ENCODE measurements at regions not wholly inside any gene's neighbourhood (a gene's known extent, or its start where the extent isn't known, plus 50 kb on each side); places are given as distances from the start of the nearest gene placed in this dataset.

DNA sequence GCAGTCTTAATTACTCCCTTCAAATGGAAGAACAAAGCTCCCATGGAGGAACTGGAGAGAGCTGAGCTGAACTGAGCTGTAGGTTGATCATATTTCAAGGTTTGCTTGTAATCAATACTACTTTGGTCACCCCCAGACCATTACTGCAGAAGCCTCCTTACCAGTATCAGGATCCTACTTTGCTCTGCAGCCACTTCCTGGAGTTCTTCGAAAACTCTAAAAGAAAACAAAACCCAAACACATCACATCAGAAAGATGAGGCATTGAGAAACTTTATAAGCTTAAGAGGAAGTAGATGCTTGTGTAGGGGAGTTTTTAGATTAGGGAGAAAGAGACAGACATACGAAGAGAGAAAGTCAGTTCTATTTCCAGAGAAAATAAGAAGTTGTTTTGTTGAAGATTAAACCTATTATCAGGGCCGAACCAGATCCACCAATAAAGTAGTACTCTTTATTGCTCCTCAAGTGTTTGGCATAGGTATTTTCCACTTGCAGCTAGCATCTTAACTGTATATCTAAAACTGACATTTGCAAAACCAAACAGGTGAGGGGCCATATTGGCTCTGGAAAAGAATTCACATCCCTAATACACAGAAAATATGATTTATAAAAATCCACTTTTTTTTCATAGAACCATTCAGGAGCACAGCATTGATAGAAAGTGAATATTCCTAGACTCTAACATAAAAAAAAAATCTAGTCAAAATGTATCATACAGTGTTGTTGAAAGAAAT, 166.9 kb upstream of the KLF7 start (continued):
- TF ChIP-seq SMAD1 (IDR thresholded peaks at IDR 0.05; ENCODE audit: low read depth, partially characterized antibody): no peak
- TF ChIP-seq YY1 (IDR thresholded peaks at IDR 0.05; ENCODE audit: low read depth, low read length): peak; percentile 46; the same call in 1 of the 2 replicates
- TF ChIP-seq, protein P1, sequence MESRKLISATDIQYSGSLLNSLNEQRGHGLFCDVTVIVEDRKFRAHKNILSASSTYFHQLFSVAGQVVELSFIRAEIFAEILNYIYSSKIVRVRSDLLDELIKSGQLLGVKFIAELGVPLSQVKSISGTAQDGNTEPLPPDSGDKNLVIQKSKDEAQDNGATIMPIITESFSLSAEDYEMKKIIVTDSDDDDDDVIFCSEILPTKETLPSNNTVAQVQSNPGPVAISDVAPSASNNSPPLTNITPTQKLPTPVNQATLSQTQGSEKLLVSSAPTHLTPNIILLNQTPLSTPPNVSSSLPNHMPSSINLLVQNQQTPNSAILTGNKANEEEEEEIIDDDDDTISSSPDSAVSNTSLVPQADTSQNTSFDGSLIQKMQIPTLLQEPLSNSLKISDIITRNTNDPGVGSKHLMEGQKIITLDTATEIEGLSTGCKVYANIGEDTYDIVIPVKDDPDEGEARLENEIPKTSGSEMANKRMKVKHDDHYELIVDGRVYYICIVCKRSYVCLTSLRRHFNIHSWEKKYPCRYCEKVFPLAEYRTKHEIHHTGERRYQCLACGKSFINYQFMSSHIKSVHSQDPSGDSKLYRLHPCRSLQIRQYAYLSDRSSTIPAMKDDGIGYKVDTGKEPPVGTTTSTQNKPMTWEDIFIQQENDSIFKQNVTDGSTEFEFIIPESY (IDR thresholded peaks at IDR 0.05): no peak
- TF ChIP-seq GATAD2B (conservative IDR thresholded peaks at IDR 0.05; ENCODE audit: low read depth): no peak

DNA sequence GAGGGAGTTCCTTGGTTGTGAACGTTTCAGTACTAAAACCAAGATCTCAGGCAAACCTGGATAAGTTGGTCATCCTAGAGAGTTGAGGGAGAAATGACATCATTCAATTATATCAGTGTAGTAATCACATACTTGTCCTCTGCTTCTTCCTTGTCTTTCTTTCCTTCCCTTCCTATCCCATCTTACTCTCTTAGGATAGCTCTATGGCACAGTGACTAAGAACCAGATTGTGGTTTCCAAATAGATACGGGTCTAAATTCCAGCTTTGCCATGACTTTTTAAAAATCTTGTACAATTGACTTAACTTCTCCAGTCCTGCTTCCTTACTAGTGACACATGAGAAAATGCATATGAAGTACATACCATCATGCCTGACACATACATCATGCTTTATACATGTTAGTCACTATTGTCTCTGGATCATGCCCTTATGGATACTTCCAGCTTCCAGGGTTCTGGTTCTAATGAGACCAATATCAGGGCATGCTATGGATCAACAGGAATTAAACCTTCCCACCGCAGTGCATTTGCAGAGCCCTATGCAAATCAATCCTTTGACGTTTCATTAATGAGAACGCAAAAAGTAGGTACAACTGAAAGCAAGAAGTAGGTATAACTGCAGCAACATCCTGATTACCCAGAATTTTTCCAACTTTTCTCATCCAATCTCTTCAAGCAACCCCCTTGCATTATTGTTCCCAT, 168.0 kb upstream of the KLF7 start:
- peak overlapping the region; percentile 98 for H3K27ac ChIP-seq (ENCODE audit: control insufficient read depth, insufficient read depth)
- 32% methylated on average over 5 of the region's 5 CpGs for WGBS (ENCODE audit: insufficient coverage, insufficient replicate concordance, low lambda C conversion rate, missing lambda C conversion rate)
- TF ChIP-seq IKZF2 (IDR thresholded peaks at IDR 0.05) (no peak), MTA3 (IDR thresholded peaks at IDR 0.05; ENCODE audit: borderline replicate concordance, low read length) (0 out of 2 replicates have a peak, but pooled peaks have one; percentile 46), POU2F2 (IDR thresholded peaks at IDR 0.05; ENCODE audit: borderline replicate concordance, low read depth, low read length) (0 out of 3 replicates have a peak, but pooled peaks have one; percentile 55), FOXK2 (IDR thresholded peaks at IDR 0.05) (no peak), ATF7 (IDR thresholded peaks at IDR 0.05; ENCODE audit: low read depth) (peak; percentile 74), MAX (IDR thresholded peaks at IDR 0.05; ENCODE audit: low read depth, low read length) (no peak), NFIC (IDR thresholded peaks at IDR 0.05; ENCODE audit: low read depth, low read length) (0 out of 2 replicates have a peak, but pooled peaks have one; percentile 18), MLLT1 (IDR thresholded peaks at IDR 0.05) (peak; percentile 87; the same call in 1 of the 2 replicates)
- TF ChIP-seq, protein P2, sequence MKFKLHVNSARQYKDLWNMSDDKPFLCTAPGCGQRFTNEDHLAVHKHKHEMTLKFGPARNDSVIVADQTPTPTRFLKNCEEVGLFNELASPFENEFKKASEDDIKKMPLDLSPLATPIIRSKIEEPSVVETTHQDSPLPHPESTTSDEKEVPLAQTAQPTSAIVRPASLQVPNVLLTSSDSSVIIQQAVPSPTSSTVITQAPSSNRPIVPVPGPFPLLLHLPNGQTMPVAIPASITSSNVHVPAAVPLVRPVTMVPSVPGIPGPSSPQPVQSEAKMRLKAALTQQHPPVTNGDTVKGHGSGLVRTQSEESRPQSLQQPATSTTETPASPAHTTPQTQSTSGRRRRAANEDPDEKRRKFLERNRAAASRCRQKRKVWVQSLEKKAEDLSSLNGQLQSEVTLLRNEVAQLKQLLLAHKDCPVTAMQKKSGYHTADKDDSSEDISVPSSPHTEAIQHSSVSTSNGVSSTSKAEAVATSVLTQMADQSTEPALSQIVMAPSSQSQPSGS (IDR thresholded peaks at IDR 0.05; ENCODE audit: low read length): no peak
- TF ChIP-seq, protein P3, sequence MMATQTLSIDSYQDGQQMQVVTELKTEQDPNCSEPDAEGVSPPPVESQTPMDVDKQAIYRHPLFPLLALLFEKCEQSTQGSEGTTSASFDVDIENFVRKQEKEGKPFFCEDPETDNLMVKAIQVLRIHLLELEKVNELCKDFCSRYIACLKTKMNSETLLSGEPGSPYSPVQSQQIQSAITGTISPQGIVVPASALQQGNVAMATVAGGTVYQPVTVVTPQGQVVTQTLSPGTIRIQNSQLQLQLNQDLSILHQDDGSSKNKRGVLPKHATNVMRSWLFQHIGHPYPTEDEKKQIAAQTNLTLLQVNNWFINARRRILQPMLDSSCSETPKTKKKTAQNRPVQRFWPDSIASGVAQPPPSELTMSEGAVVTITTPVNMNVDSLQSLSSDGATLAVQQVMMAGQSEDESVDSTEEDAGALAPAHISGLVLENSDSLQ (IDR thresholded peaks at IDR 0.05): peak; percentile 1; the same call in 1 of the 2 replicates
- H3K4me2 ChIP-seq (ENCODE audit: control insufficient read depth, insufficient read depth): peak overlapping the region; percentile 95
- no peaks in the 10 kb centered on the region for H3K27me3 ChIP-seq (replicated peaks in 1 of 2; ENCODE audit: control insufficient read depth in 2 of 2, insufficient read depth in 2 of 2, low read length in 1 of 2)
- intact Hi-C loops (cut with micrococcal nuclease; ENCODE audit: unreplicated experiment): loop anchor here (1.0 to 5.0 kb wide), 2 partner anchors 127 to 194 kb away; partner anchors contain the start of gene CREB1
- no TSS peak for BruUV-seq (replicated peaks)
- POLR2A ChIA-PET: interaction anchor here (1.0 to 3.7 kb wide), 8 partner anchors 27 to 200 kb away, joined by 3 to 22 read pairs (median 4); partner anchors contain the start of gene KLF7
- in situ Hi-C loops (cut with MboI): loop anchor here (25.0 kb wide), 1 partner anchor 1621 kb away; no protein-coding TSS in a partner anchor
- RAD21 ChIA-PET (ENCODE audit: unreplicated experiment): interaction anchor here (0.8 to 4.4 kb wide), 10 partner anchors 9 to 190 kb away, joined by 3 to 33 read pairs (median 4); partner anchors contain the start of gene KLF7
- FAIRE-seq: no peak
- CTCF ChIA-PET: interaction anchor here (1.0 to 1.5 kb wide), 4 partner anchors 19 to 186 kb away, joined by 3 to 6 read pairs (median 4); partner anchors contain the start of gene KLF7
- peaks cover 69% of the 10 kb centered on the region for H3K4me1 ChIP-seq (ENCODE audit: control insufficient read depth, insufficient read depth, low read length)
- peak overlapping the region; percentile 46 for H3K4me3 ChIP-seq
- H3K9ac ChIP-seq (ENCODE audit: control insufficient read depth, insufficient read depth, low read length): peak overlapping the region; percentile 73
- no peaks in the 10 kb centered on the region for H3K36me3 ChIP-seq (ENCODE audit: control insufficient read depth in 2 of 2, insufficient read depth in 2 of 2, low read length in 1 of 2)
- ATAC-seq: no peak
- no peak for DNase-seq (ENCODE audit: low read depth, low spot score)
- H2AFZ ChIP-seq (ENCODE audit: control insufficient read depth, low read depth, low read length): peak overlapping the region; percentile 90
- no peaks in the 10 kb centered on the region for H3K9me3 ChIP-seq (replicated peaks; ENCODE audit: control insufficient read depth, insufficient read depth, low read length)
- H4K20me1 ChIP-seq (ENCODE audit: control insufficient read depth, insufficient read depth): no peaks in the 10 kb centered on the region
- SMC1A ChIA-PET (ENCODE audit: uncharacterized antibody, unreplicated experiment): interaction anchor here (0.9 to 7.6 kb wide), 11 partner anchors 18 to 192 kb away, joined by 3 to 93 read pairs (median 3); no protein-coding TSS in a partner anchor
- peaks cover 5% of the 10 kb centered on the region; the same call in 1 of the 2 replicates for H3K79me2 ChIP-seq (ENCODE audit: control insufficient read depth, insufficient read depth, low read length)

Measured in GM12878 (cell line).